H1 (cell line): ENCODE measurements at regions not wholly inside any gene's neighbourhood (a gene's known extent, or its start where the extent isn't known, plus 50 kb on each side); places are given as distances from the start of the nearest gene placed in this dataset.

Experiments used
- CTCF ChIA-PET: fragments of 300-600 bp; sonication (Branson Sonifier 250); formaldehyde crosslinking; loops from one replicate; lab custom pipeline; 2021; ENCODE audit not compliant: partially characterized antibody; lab: Charles Lee
- POLR2A ChIA-PET: fragments of 300-600 bp; sonication (Branson Sonifier 250); formaldehyde crosslinking; loops from one replicate; lab custom pipeline; 2021; ENCODE audit warnings: inconsistent platforms; ENCODE audit not compliant: partially characterized antibody; lab: Charles Lee
- DNase-seq, 2 experiments: peaks; one replicate each; pipeline versions ENCODE4 v3.0.0 to v3.0.0-alpha.2; 2010 to 2022; ENCODE audit warnings: low spot score in 2 of 2, low read depth in 1 of 2, mixed read lengths in 1 of 2
- FAIRE-seq: peaks from 2 replicates; lab custom pipeline; 2011; peaks lifted over from hg19 to GRCh38; lab: Jason Lieb, UNC
- H2AFZ ChIP-seq: 2 replicates; pipeline ENCODE4 v1.8.1; 2012; ENCODE audit warnings: low read length, inconsistent platforms
- H2AK5ac ChIP-seq: 2 replicates; pipeline ENCODE4 v1.6.1; 2013; ENCODE audit warnings: low read depth, low read length
- H2BK120ac ChIP-seq: replicated peaks from 2 replicates; pipeline ENCODE3; 2013; ENCODE audit warnings: low read depth, low read length, inconsistent platforms
- H2BK12ac ChIP-seq: 2 replicates; pipeline ENCODE4 v1.6.1; 2013; ENCODE audit warnings: low read depth, low read length
- H2BK15ac ChIP-seq: 2 replicates; pipeline ENCODE4 v1.6.1; 2013; ENCODE audit warnings: low read length
- H2BK20ac ChIP-seq: 2 replicates; pipeline ENCODE4 v1.6.1; 2013; ENCODE audit warnings: low read length
- H2BK5ac ChIP-seq: 2 replicates; pipeline ENCODE4 v1.6.1; 2013; ENCODE audit warnings: low read depth, low read length
- H3K14ac ChIP-seq: 2 replicates; pipeline ENCODE4 v1.6.1; 2013; ENCODE audit warnings: inconsistent platforms; ENCODE audit not compliant: insufficient read length
- H3K18ac ChIP-seq: 2 replicates; pipeline ENCODE4 v1.6.1; 2013; ENCODE audit warnings: low read length; ENCODE audit errors: extremely low read depth
- H3K23ac ChIP-seq: 2 replicates; pipeline ENCODE4 v1.6.1; 2013; ENCODE audit warnings: inconsistent platforms; ENCODE audit not compliant: insufficient read length
- H3K23me2 ChIP-seq: 2 replicates; pipeline ENCODE4 v1.6.1; 2013; ENCODE audit warnings: low read depth, low read length
- H3K27ac ChIP-seq: 2 replicates; pipeline ENCODE4 v1.6.1; 2011; ENCODE audit warnings: low read depth, low read length, inconsistent platforms
- H3K27me3 ChIP-seq, 4 experiments: replicated peaks in 1 of 4; 1 replicate in 1 of 4; 2 replicates in 3 of 4; pipeline versions ENCODE4 v1.6.1 to v1.8.1; 2011 to 2013; ENCODE audit warnings: low read length in 3 of 4, mild to moderate bottlenecking in 3 of 4, inconsistent platforms in 2 of 4, mixed read lengths in 2 of 4, moderate library complexity in 1 of 4; ENCODE audit not compliant: control insufficient read depth in 3 of 4, insufficient read depth in 3 of 4; ENCODE audit errors: extremely low read depth in 1 of 4
- H3K36me3 ChIP-seq, 4 experiments: 2 replicates each; pipeline versions ENCODE4 v1.6.1 to v1.8.1; 2011 to 2013; ENCODE audit warnings: mild to moderate bottlenecking in 4 of 4, low read length in 3 of 4, moderate library complexity in 2 of 4, control low read depth in 1 of 4, inconsistent platforms in 1 of 4; ENCODE audit not compliant: insufficient read depth in 4 of 4, control insufficient read depth in 2 of 4
- H3K4ac ChIP-seq: replicated peaks from 2 replicates; pipeline ENCODE3; 2013; ENCODE audit warnings: low read length, low read depth, mixed read lengths, inconsistent platforms; ENCODE audit not compliant: insufficient read length
- H3K4me1 ChIP-seq, 4 experiments: replicated peaks in 1 of 4; 1 replicate in 1 of 4; 2 replicates in 3 of 4; pipeline versions ENCODE4 v1.6.1 to v1.8.1; 2011 to 2013; ENCODE audit warnings: low read length in 3 of 4, inconsistent platforms in 2 of 4, mixed read lengths in 1 of 4; ENCODE audit not compliant: insufficient read depth in 4 of 4, control insufficient read depth in 3 of 4
- H3K4me2 ChIP-seq, 2 experiments: 2 replicates each; pipeline versions ENCODE4 v1.6.1 to v1.8.1; 2011 to 2013; ENCODE audit warnings: low read depth in 2 of 2, low read length in 2 of 2, control low read depth in 1 of 2, inconsistent platforms in 1 of 2, mild to moderate bottlenecking in 1 of 2; ENCODE audit not compliant: insufficient read depth in 1 of 2
- H3K4me3 ChIP-seq, 4 experiments: fragments of 200-600, 300-600 bp in 1 of 4; sonication (generic), shearing (Covaris generic), sonication (Bioruptor Twin) in 1 of 4; 2 replicates each; pipeline versions ENCODE4 v1.5.1 to v1.8.1; 2011 to 2016; ENCODE audit warnings: low read length in 4 of 4, low read depth in 3 of 4, control low read depth in 2 of 4, inconsistent platforms in 2 of 4, mild to moderate bottlenecking in 2 of 4, mixed read lengths in 1 of 4, moderate library complexity in 1 of 4; ENCODE audit not compliant: insufficient read depth in 2 of 4; ENCODE audit errors: extremely low read depth in 1 of 4
- H3K56ac ChIP-seq: replicated peaks from 2 replicates; pipeline ENCODE3; 2013; ENCODE audit warnings: low read depth, mild to moderate bottlenecking, mixed read lengths, low read length, inconsistent platforms; ENCODE audit not compliant: insufficient read length
- H3K79me1 ChIP-seq: 2 replicates; pipeline ENCODE4 v1.6.1; 2013; ENCODE audit warnings: low read depth, low read length, control low read depth
- H3K79me2 ChIP-seq, 2 experiments: 2 replicates each; pipeline versions ENCODE4 v1.6.1 to v1.8.1; 2012 to 2013; ENCODE audit warnings: low read length in 2 of 2, mild to moderate bottlenecking in 2 of 2, inconsistent platforms in 1 of 2; ENCODE audit not compliant: insufficient read depth in 2 of 2, control insufficient read depth in 1 of 2
- H3K9ac ChIP-seq, 4 experiments: replicated peaks in 1 of 4; 1 replicate in 1 of 4; 2 replicates in 3 of 4; pipeline versions ENCODE4 v1.6.1 to v1.8.1; 2011 to 2013; ENCODE audit warnings: low read depth in 3 of 4, low read length in 3 of 4, control low read depth in 2 of 4, mild to moderate bottlenecking in 2 of 4, moderate library complexity in 2 of 4, inconsistent platforms in 1 of 4; ENCODE audit errors: extremely low read depth in 1 of 4
- H3K9me3 ChIP-seq, 2 experiments: 2 replicates each; pipeline versions ENCODE4 v1.6.1 to v1.8.1; 2012 to 2013; ENCODE audit warnings: mild to moderate bottlenecking in 2 of 2, moderate library complexity in 2 of 2, control low read depth in 1 of 2, inconsistent platforms in 1 of 2, low read depth in 1 of 2, low read length in 1 of 2, mixed read lengths in 1 of 2; ENCODE audit not compliant: insufficient read depth in 2 of 2
- H4K20me1 ChIP-seq, 2 experiments: replicated peaks in 1 of 2; 2 replicates each; pipeline versions ENCODE3 to v1.8.1; 2011 to 2013; ENCODE audit warnings: inconsistent platforms in 2 of 2, low read length in 2 of 2, mild to moderate bottlenecking in 1 of 2; ENCODE audit not compliant: insufficient read depth in 2 of 2, control insufficient read depth in 1 of 2
- H4K5ac ChIP-seq: 2 replicates; pipeline ENCODE4 v1.6.1; 2013; ENCODE audit warnings: low read length, low read depth, mixed read lengths, inconsistent platforms; ENCODE audit not compliant: insufficient read length
- H4K8ac ChIP-seq: 2 replicates; pipeline ENCODE4 v1.8.0; 2013; ENCODE audit warnings: mild to moderate bottlenecking, moderate library complexity, low read length, inconsistent platforms; ENCODE audit not compliant: insufficient read depth; ENCODE audit errors: extremely low read depth
- H4K91ac ChIP-seq: replicated peaks from 2 replicates; pipeline ENCODE3; 2013; ENCODE audit warnings: low read length, mixed read lengths, inconsistent platforms; ENCODE audit not compliant: insufficient read length
- CTBP2 ChIP-seq: IDR thresholded peaks from 2 replicates; pipeline ENCODE4 v1.7.0; 2011; ENCODE audit warnings: borderline replicate concordance, mild to moderate bottlenecking, moderate library complexity, mixed read lengths, low read length; ENCODE audit not compliant: insufficient read depth, insufficient read length
- EGR1 ChIP-seq: IDR thresholded peaks from 2 replicates; pipeline ENCODE4 v1.6.1; 2011; ENCODE audit warnings: low read depth, low read length, borderline replicate concordance
- EP300 ChIP-seq, 2 experiments: IDR thresholded peaks; 1 replicate in 1 of 2; 2 replicates in 1 of 2; pipeline ENCODE4 v1.6.1; 2011 to 2012; ENCODE audit warnings: low read depth in 2 of 2, low read length in 2 of 2, mild to moderate bottlenecking in 2 of 2, borderline replicate concordance in 1 of 2, inconsistent platforms in 1 of 2, moderate library complexity in 1 of 2
- EZH2 ChIP-seq: fragments of 200-600 bp; sonication (generic); IDR thresholded peaks from 2 replicates; pipeline ENCODE4 v1.7.1; 2012; ENCODE audit warnings: low read depth, mild to moderate bottlenecking, moderate library complexity, low read length, inconsistent platforms; ENCODE audit not compliant: severe bottlenecking
- KDM4A ChIP-seq: IDR thresholded peaks from one replicate; pipeline ENCODE4 v1.7.1; 2012; ENCODE audit warnings: low read depth, mild to moderate bottlenecking, moderate library complexity, low read length, inconsistent platforms; ENCODE audit not compliant: severe bottlenecking
- RAD21 ChIP-seq, 2 experiments: IDR thresholded peaks in 1 of 2; conservative IDR thresholded peaks in 1 of 2; 2 replicates each; pipeline ENCODE4 v1.6.1; 2011; ENCODE audit warnings: low read depth in 2 of 2, low read length in 2 of 2, improper control_type of control experiment in 1 of 2, inconsistent platforms in 1 of 2, mild to moderate bottlenecking in 1 of 2, moderate library complexity in 1 of 2
- RFX5 ChIP-seq: IDR thresholded peaks from 2 replicates; pipeline ENCODE4 v1.6.1; 2011; ENCODE audit warnings: low read depth, low read length, improper control_type of control experiment, borderline replicate concordance
- SAP30 ChIP-seq: fragments of 300-600 bp; sonication (generic); IDR thresholded peaks from 2 replicates; pipeline ENCODE4 v1.7.1; 2012; ENCODE audit warnings: low read length, moderate library complexity, mild to moderate bottlenecking, inconsistent platforms; ENCODE audit not compliant: insufficient read depth, insufficient replicate concordance
- SIN3A ChIP-seq, 2 experiments: IDR thresholded peaks in 1 of 2; conservative IDR thresholded peaks in 1 of 2; 2 replicates each; pipeline ENCODE4 v1.6.1; 2011 to 2012; ENCODE audit warnings: low read length in 2 of 2, improper control_type of control experiment in 1 of 2, low read depth in 1 of 2, mild to moderate bottlenecking in 1 of 2
- TAF7 ChIP-seq: optimal IDR thresholded peaks from 2 replicates; pipeline ENCODE3; 2011; ENCODE audit warnings: low read depth, mild to moderate bottlenecking, inconsistent platforms, low read length, moderate library complexity, borderline replicate concordance
- USF2 ChIP-seq: IDR thresholded peaks from 2 replicates; pipeline ENCODE4 v1.6.1; 2011; ENCODE audit warnings: low read length, improper control_type of control experiment
- WGBS, 2 experiments: shearing (Covaris generic) in 1 of 2; methylation state at CpG; one replicate each; pipeline versions ENCODE4 v1.1.6 to v1.1.7; 2013 to 2015; ENCODE audit warnings: low lambda C conversion rate in 2 of 2, mixed read lengths in 2 of 2, inconsistent platforms in 1 of 2, low coverage in 1 of 2, missing lambda C conversion rate in 1 of 2; ENCODE audit not compliant: insufficient replicate concordance in 2 of 2, insufficient coverage in 1 of 2, insufficient read length in 1 of 2; ENCODE audit errors: extremely low coverage in 1 of 2, missing lambda C conversion rate in 1 of 2; 5-methylcytosine and 5-hydroxymethylcytosine counted together

- H2BK5ac ChIP-seq, result no peak overlapping the region
- no peak overlapping the region for H3K27ac ChIP-seq
- H3K9me3 ChIP-seq, result no peaks in the 10 kb centered on the region
- DNase-seq (no peak), FAIRE-seq (no peak)
- ChIA-PET CTCF (interaction anchor here (0.6 kb wide), 1 partner anchor 153 kb away, joined by 3 read pairs; no protein-coding TSS in a partner anchor), POLR2A (no interaction called here)
- no peak overlapping the region for H4K8ac ChIP-seq
- no peaks in the 10 kb centered on the region for H3K27me3 ChIP-seq
- H3K56ac ChIP-seq, result no peak overlapping the region
- no peaks in the 10 kb centered on the region for H3K79me1 ChIP-seq
- H4K20me1 ChIP-seq, result no peaks in the 10 kb centered on the region
- no peak for TF ChIP-seq EZH2
- TF ChIP-seq RAD21 (IDR thresholded peaks at IDR 0.05 in 1 of 2, conservative IDR thresholded peaks at IDR 0.05 in 1 of 2; ENCODE audit: low read depth in 2 of 2, low read length in 2 of 2), result no peak
- TF ChIP-seq SIN3A (conservative IDR thresholded peaks at IDR 0.05 in 1 of 2, IDR thresholded peaks at IDR 0.05 in 1 of 2; ENCODE audit: low read depth in 1 of 2, low read length in 2 of 2), result no peak
- no peak for TF ChIP-seq CTBP2
- TF ChIP-seq RFX5, result no peak
- TF ChIP-seq TAF7, result no peak
- no peak for TF ChIP-seq SAP30
- no peak for TF ChIP-seq EGR1
- TF ChIP-seq EP300 (IDR thresholded peaks at IDR 0.05; ENCODE audit: borderline replicate concordance in 1 of 2, low read depth in 2 of 2, low read length in 2 of 2), result no peak
- no peak for TF ChIP-seq USF2
- TF ChIP-seq KDM4A, result no peak
- H2BK20ac ChIP-seq, result no peak overlapping the region
- H3K4ac ChIP-seq, result no peak overlapping the region
- no peak overlapping the region for H2BK15ac ChIP-seq
- no peak overlapping the region for H2BK12ac ChIP-seq
- no peak overlapping the region for H3K23ac ChIP-seq
- no peaks in the 10 kb centered on the region for H3K79me2 ChIP-seq
- H2AFZ ChIP-seq, result no peak overlapping the region
- no peak overlapping the region for H3K18ac ChIP-seq
- H3K14ac ChIP-seq, result no peak overlapping the region
- no peak overlapping the region for H2AK5ac ChIP-seq
- no peak overlapping the region for H3K4me2 ChIP-seq
- H3K4me1 ChIP-seq, result no peaks in the 10 kb centered on the region
- H4K5ac ChIP-seq, result no peak overlapping the region
- H3K9ac ChIP-seq, result no peak overlapping the region
- 81% methylated on average over 2 of the region's 2 CpGs; no CpG with 5 or more reads in 1 of the 2 experiments for WGBS, 2 experiments
- no peak overlapping the region for H4K91ac ChIP-seq
- no peak overlapping the region for H3K4me3 ChIP-seq
- H2BK120ac ChIP-seq, result no peak overlapping the region
- H3K23me2 ChIP-seq, result no peaks in the 10 kb centered on the region
- H3K36me3 ChIP-seq, result no peaks in the 10 kb centered on the region
Measured at GRCh38 chr4:92021788-92022187, 282.0 kb upstream of the GRID2 start.
